HepG2 (cell line): ENCODE measurements at regions not wholly inside any gene's neighbourhood (a gene's known extent, or its start where the extent isn't known, plus 50 kb on each side); places are given as distances from the start of the nearest gene placed in this dataset.

Experiments used
- ADNP ChIP-seq: sonication (generic); formaldehyde crosslinking; IDR thresholded peaks from 2 replicates; pipeline ENCODE4 v1.4.0; 2020; ENCODE audit warnings: missing genetic modification reagents
- EP300 ChIP-seq, 3 experiments: sonication (generic) in 1 of 3; formaldehyde crosslinking in 1 of 3; IDR thresholded peaks; 2 replicates each; pipeline versions ENCODE4 v1.5.1 to v1.6.1; 2011 to 2020; ENCODE audit warnings: low read depth in 2 of 3, low read length in 2 of 3, borderline replicate concordance in 1 of 3, improper control_type of control experiment in 1 of 3, mild to moderate bottlenecking in 1 of 3, missing genetic modification reagents in 1 of 3, moderate library complexity in 1 of 3
- FIP1L1 ChIP-seq: fragments of 200-400 bp; formaldehyde crosslinking; IDR thresholded peaks from 2 replicates; pipeline ENCODE4 v1.6.1; 2018; ENCODE audit warnings: low read depth, mild to moderate bottlenecking, low read length, moderate library complexity, borderline replicate concordance; ENCODE audit not compliant: insufficient read depth
- MED1 ChIP-seq: sonication (generic); formaldehyde crosslinking; IDR thresholded peaks from 2 replicates; pipeline ENCODE4 v1.4.0; 2020; ENCODE audit warnings: missing genetic modification reagents
- PAWR ChIP-seq: sonication (generic); formaldehyde crosslinking; IDR thresholded peaks from 2 replicates; pipeline ENCODE4 v1.4.0; 2020; ENCODE audit warnings: missing genetic modification reagents, mild to moderate bottlenecking, borderline replicate concordance
- SMARCC2 ChIP-seq: fragments of 450-650 bp; IDR thresholded peaks from 2 replicates; pipeline ENCODE4 v1.6.1; 2017; ENCODE audit warnings: antibody characterized with exemption, mild to moderate bottlenecking
- SNRNP70 ChIP-seq: fragments of 200-400 bp; formaldehyde crosslinking; IDR thresholded peaks from 2 replicates; pipeline ENCODE4 v1.6.1; 2017; ENCODE audit warnings: mild to moderate bottlenecking, low read depth, low read length, moderate library complexity
- SUZ12 ChIP-seq: fragments of 150-350 bp; IDR thresholded peaks from 2 replicates; pipeline ENCODE4 v1.6.1; 2014; ENCODE audit warnings: low read depth, low read length
- U2AF1 ChIP-seq: fragments of 200-400 bp; formaldehyde crosslinking; optimal IDR thresholded peaks from 2 replicates; pipeline ENCODE3; 2017; ENCODE audit warnings: mild to moderate bottlenecking, low read depth, low read length
- ZNF256 ChIP-seq: sonication (generic); formaldehyde crosslinking; conservative IDR thresholded peaks from 2 replicates; pipeline ENCODE4 v1.4.0; 2020; ENCODE audit warnings: missing genetic modification reagents
- ZNF496 ChIP-seq: sonication (generic); formaldehyde crosslinking; IDR thresholded peaks from 2 replicates; pipeline ENCODE4 v1.8.1; 2023; ENCODE audit warnings: mild to moderate bottlenecking, moderate library complexity, missing genetic modification reagents; ENCODE audit not compliant: insufficient replicate concordance
- ZNF644 ChIP-seq: IDR thresholded peaks from 2 replicates; pipeline ENCODE4 v1.6.1; 2016; ENCODE audit warnings: low read depth
- ZNF672 ChIP-seq: sonication (generic); formaldehyde crosslinking; IDR thresholded peaks from 2 replicates; pipeline ENCODE4 v1.8.1; 2022; ENCODE audit warnings: missing genetic modification reagents
- ZNF724P ChIP-seq: sonication (generic); formaldehyde crosslinking; IDR thresholded peaks from 2 replicates; pipeline ENCODE4 v1.8.0; 2022; ENCODE audit warnings: missing genetic modification reagents, borderline replicate concordance
- ZNF749 ChIP-seq: sonication (generic); formaldehyde crosslinking; IDR thresholded peaks from 2 replicates; pipeline ENCODE4 v1.8.0; 2022; ENCODE audit warnings: mild to moderate bottlenecking, missing genetic modification reagents, moderate library complexity, borderline replicate concordance
- ZNF816 ChIP-seq: sonication (generic); formaldehyde crosslinking; IDR thresholded peaks from 2 replicates; pipeline ENCODE4 v1.8.0; 2022; ENCODE audit warnings: missing genetic modification reagents, mild to moderate bottlenecking, borderline replicate concordance
- TF ChIP-seq, protein P1 (sequence below): sonication (generic); formaldehyde crosslinking; IDR thresholded peaks from 2 replicates; pipeline ENCODE4 v1.4.0; 2020; ENCODE audit warnings: mild to moderate bottlenecking, missing genetic modification reagents
- TF ChIP-seq, protein P2 (sequence below): sonication (generic); formaldehyde crosslinking; IDR thresholded peaks from 2 replicates; pipeline ENCODE4 v1.5.0; 2020; ENCODE audit warnings: missing genetic modification reagents
- TF ChIP-seq, protein P3 (sequence below): sonication (generic); formaldehyde crosslinking; IDR thresholded peaks from 2 replicates; pipeline ENCODE4 v1.5.0; 2020; ENCODE audit warnings: mild to moderate bottlenecking, missing genetic modification reagents
- TF ChIP-seq, protein P4 (sequence below), 2 experiments: sonication (generic) in 1 of 2; formaldehyde crosslinking in 1 of 2; IDR thresholded peaks; 2 replicates each; pipeline versions ENCODE4 v1.4.0 to v1.6.1; 2018 to 2020; ENCODE audit warnings: missing genetic modification reagents in 2 of 2, borderline replicate concordance in 1 of 2, low read depth in 1 of 2, mild to moderate bottlenecking in 1 of 2, missing biosample characterization in 1 of 2

DNA sequence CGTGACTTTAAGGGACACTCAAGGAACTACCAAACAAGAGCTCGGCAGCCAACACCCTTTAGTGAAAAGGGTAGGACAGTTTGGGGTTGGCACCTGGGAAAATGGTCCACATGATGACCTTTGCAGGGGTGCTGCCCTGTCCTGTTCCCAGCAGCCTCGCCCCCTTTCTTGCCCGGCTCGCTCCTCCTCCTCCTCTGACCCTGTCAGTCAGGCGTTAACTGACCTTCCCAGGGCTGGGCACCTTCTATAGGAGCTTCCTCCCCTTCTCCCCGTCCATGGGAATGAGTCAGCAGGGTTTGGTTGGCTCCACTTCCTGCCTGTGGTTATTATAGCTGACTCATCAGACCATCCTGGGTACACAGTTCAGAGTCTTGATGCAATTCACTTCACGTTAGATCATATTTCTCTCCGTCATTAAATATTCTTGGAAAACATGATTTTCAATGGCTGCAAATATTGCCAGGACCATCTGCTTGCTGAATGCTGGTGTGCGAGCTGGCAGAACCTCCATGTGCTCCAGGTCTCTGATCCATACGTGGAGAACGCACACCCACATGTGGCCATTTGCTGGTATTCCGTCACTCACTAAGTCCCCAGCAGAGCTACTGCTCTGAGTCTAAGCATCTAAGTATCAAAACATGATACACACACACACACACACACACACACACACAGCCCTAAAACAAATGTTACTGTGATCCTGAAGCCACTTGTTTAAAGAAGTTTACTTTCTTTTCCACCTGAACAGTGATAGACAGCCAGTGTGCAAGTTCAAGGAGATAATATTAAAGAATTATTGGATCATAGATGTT is 185.0 kb downstream of the ANAPC1 start (continued):
- TF ChIP-seq ZNF724P = no peak
- TF ChIP-seq, protein P1, sequence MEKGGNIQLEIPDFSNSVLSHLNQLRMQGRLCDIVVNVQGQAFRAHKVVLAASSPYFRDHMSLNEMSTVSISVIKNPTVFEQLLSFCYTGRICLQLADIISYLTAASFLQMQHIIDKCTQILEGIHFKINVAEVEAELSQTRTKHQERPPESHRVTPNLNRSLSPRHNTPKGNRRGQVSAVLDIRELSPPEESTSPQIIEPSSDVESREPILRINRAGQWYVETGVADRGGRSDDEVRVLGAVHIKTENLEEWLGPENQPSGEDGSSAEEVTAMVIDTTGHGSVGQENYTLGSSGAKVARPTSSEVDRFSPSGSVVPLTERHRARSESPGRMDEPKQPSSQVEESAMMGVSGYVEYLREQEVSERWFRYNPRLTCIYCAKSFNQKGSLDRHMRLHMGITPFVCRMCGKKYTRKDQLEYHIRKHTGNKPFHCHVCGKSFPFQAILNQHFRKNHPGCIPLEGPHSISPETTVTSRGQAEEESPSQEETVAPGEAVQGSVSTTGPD = peak; percentile 55; the same call in 1 of the 2 replicates
- TF ChIP-seq ZNF816 (CRISPR knock-in tag) = no peak
- TF ChIP-seq MED1 (CRISPR knock-in tag) = peak; percentile 59
- TF ChIP-seq ZNF256 (CRISPR knock-in tag) = no peak
- no peak for TF ChIP-seq SNRNP70
- TF ChIP-seq ZNF496 (CRISPR knock-in tag) = no peak
- no peak for TF ChIP-seq ADNP (CRISPR knock-in tag)
- TF ChIP-seq, protein P2, sequence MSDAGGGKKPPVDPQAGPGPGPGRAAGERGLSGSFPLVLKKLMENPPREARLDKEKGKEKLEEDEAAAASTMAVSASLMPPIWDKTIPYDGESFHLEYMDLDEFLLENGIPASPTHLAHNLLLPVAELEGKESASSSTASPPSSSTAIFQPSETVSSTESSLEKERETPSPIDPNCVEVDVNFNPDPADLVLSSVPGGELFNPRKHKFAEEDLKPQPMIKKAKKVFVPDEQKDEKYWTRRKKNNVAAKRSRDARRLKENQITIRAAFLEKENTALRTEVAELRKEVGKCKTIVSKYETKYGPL (CRISPR knock-in tag) = no peak
- TF ChIP-seq, protein P3, sequence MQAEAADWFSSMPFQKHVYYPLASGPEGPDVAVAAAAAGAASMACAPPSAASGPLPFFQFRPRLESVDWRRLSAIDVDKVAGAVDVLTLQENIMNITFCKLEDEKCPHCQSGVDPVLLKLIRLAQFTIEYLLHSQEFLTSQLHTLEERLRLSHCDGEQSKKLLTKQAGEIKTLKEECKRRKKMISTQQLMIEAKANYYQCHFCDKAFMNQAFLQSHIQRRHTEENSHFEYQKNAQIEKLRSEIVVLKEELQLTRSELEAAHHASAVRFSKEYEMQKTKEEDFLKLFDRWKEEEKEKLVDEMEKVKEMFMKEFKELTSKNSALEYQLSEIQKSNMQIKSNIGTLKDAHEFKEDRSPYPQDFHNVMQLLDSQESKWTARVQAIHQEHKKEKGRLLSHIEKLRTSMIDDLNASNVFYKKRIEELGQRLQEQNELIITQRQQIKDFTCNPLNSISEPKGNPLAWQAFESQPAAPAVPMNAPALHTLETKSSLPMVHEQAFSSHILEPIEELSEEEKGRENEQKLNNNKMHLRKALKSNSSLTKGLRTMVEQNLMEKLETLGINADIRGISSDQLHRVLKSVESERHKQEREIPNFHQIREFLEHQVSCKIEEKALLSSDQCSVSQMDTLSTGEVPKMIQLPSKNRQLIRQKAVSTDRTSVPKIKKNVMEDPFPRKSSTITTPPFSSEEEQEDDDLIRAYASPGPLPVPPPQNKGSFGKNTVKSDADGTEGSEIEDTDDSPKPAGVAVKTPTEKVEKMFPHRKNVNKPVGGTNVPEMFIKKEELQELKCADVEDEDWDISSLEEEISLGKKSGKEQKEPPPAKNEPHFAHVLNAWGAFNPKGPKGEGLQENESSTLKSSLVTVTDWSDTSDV (CRISPR knock-in tag) = no peak
- TF ChIP-seq, protein P4, sequence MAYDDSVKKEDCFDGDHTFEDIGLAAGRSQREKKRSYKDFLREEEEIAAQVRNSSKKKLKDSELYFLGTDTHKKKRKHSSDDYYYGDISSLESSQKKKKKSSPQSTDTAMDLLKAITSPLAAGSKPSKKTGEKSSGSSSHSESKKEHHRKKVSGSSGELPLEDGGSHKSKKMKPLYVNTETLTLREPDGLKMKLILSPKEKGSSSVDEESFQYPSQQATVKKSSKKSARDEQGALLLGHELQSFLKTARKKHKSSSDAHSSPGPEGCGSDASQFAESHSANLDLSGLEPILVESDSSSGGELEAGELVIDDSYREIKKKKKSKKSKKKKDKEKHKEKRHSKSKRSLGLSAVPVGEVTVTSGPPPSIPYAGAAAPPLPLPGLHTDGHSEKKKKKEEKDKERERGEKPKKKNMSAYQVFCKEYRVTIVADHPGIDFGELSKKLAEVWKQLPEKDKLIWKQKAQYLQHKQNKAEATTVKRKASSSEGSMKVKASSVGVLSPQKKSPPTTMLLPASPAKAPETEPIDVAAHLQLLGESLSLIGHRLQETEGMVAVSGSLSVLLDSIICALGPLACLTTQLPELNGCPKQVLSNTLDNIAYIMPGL (CRISPR knock-in tag; IDR thresholded peaks at IDR 0.05; ENCODE audit: borderline replicate concordance in 1 of 2, low read depth in 1 of 2) = peak; percentile 67 to 69; a peak in 3 of 4 replicates
- TF ChIP-seq FIP1L1 = no peak
- peak; percentile 90 for TF ChIP-seq ZNF644 (CRISPR knock-in tag)
- TF ChIP-seq SMARCC2 = no peak
- no peak for TF ChIP-seq SUZ12
- TF ChIP-seq ZNF749 (CRISPR knock-in tag) = 0 out of 2 replicates have a peak, but pooled peaks have one; percentile 24
- TF ChIP-seq ZNF672 (CRISPR knock-in tag) = no peak
- 0 out of 2 replicates have a peak, but pooled peaks have one; percentile 27 for TF ChIP-seq PAWR (CRISPR knock-in tag)
- TF ChIP-seq U2AF1 = no peak
- TF ChIP-seq EP300 (IDR thresholded peaks at IDR 0.05; ENCODE audit: low read depth in 2 of 2, low read length in 2 of 2) = peak; percentile 12 to 74; a peak in 2 of 4 replicates
- TF ChIP-seq EP300 (CRISPR knock-in tag; IDR thresholded peaks at IDR 0.05; ENCODE audit: borderline replicate concordance) = peak; percentile 65; the same call in 1 of the 2 replicates
